Sigmoid colon (tissue), 4 donors: ENCODE measurements at regions not wholly inside any gene's neighbourhood (a gene's known extent, or its start where the extent isn't known, plus 50 kb on each side); places are given as distances from the start of the nearest gene placed in this dataset.

Experiments used
- CTCF ChIP-seq, 4 experiments: fragments of 450-650 bp in 3 of 4; fragments of 200-600 bp in 1 of 4; IDR thresholded peaks; one replicate each; pipeline ENCODE4 v1.5.1; 2016 to 2019; ENCODE audit warnings: antibody characterized with exemption in 4 of 4, mild to moderate bottlenecking in 3 of 4, moderate library complexity in 2 of 4
- EP300 ChIP-seq, 4 donors: sonication (generic); formaldehyde crosslinking; IDR thresholded peaks; one replicate each; pipeline ENCODE4 v1.6.1; 2017; ENCODE audit warnings: antibody characterized with exemption in 4 of 4
- POLR2A ChIP-seq, 2 donors: fragments of 450-650 bp; IDR thresholded peaks; one replicate each; pipeline ENCODE4 v1.6.1; 2016; ENCODE audit warnings: antibody characterized with exemption in 2 of 2, mild to moderate bottlenecking in 2 of 2, moderate library complexity in 2 of 2
- POLR2AphosphoS5 ChIP-seq, 4 donors: sonication (generic); formaldehyde crosslinking; IDR thresholded peaks; one replicate each; pipeline ENCODE4 v1.6.1; 2017; ENCODE audit warnings: antibody characterized with exemption in 4 of 4

GRCh38 chr16:73154063-73154870, 106.3 kb upstream of the ZFHX3 start:
- no peak for TF ChIP-seq CTCF (IDR thresholded peaks at IDR 0.05)
- no peak for TF ChIP-seq POLR2A (IDR thresholded peaks at IDR 0.05)
- TF ChIP-seq EP300 (IDR thresholded peaks at IDR 0.05): no peak
- peak in 1 of 4 donors; percentile 10 for TF ChIP-seq POLR2AphosphoS5 (IDR thresholded peaks at IDR 0.05)
